BE2C (cell line): ENCODE measurements at regions not wholly inside any gene's neighbourhood (a gene's known extent, or its start where the extent isn't known, plus 50 kb on each side); places are given as distances from the start of the nearest gene placed in this dataset.

Experiments used
- DNase-seq: peaks from one replicate; pipeline ENCODE4 v3.0.0-alpha.2; 2020
- H3K27me3 ChIP-seq: fragments of 250-450 bp; sonication (Bioruptor Pico); 2 replicates; pipeline ENCODE4 v1.5.1; 2020; ENCODE audit warnings: mild to moderate bottlenecking
- H3K36me3 ChIP-seq: fragments of 250-450 bp; sonication (Bioruptor Pico); 2 replicates; pipeline ENCODE4 v1.5.1; 2020; ENCODE audit warnings: mild to moderate bottlenecking
- H3K4me1 ChIP-seq: fragments of 250-450 bp; sonication (Bioruptor Pico); 2 replicates; pipeline ENCODE4 v1.5.1; 2020
- H3K4me3 ChIP-seq: 2 replicates; pipeline ENCODE4 v1.5.1; 2011; ENCODE audit warnings: low read depth, low read length
- H3K9me3 ChIP-seq: fragments of 250-450 bp; sonication (Bioruptor Pico); 2 replicates; pipeline ENCODE4 v1.5.1; 2020
- TF ChIP-seq, protein P1 (sequence below): IDR thresholded peaks from 2 replicates; pipeline ENCODE4 v1.5.1; 2012; ENCODE audit warnings: mild to moderate bottlenecking, low read depth, low read length

DNA sequence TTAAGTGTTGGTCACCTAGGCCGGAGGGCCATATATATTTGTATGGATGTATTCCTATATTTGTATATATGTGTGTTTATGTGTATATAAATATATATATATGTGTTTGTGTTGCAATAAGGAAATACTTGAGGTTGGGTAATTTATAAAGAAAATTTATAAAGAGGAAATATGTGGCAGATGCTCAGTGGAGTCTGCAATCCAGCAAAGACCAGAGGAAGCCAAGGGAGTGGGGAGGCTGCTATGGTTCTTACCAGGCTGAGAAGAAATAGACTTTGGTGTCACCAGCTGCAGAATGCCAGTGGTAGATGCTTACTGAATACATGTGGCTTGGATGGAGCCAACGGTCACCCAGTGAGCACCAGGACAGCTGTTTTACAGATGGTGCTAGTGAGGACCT, 97.4 kb upstream of the ELOVL5 start:
- Histone ChIP-seq H3K27me3 (no peaks in the 10 kb centered on the region), H3K4me1 (no peaks in the 10 kb centered on the region), H3K36me3 (no peaks in the 10 kb centered on the region), H3K4me3 (no peak overlapping the region), H3K9me3 (no peaks in the 10 kb centered on the region)
- DNase-seq, result no peak
- TF ChIP-seq, protein P1, sequence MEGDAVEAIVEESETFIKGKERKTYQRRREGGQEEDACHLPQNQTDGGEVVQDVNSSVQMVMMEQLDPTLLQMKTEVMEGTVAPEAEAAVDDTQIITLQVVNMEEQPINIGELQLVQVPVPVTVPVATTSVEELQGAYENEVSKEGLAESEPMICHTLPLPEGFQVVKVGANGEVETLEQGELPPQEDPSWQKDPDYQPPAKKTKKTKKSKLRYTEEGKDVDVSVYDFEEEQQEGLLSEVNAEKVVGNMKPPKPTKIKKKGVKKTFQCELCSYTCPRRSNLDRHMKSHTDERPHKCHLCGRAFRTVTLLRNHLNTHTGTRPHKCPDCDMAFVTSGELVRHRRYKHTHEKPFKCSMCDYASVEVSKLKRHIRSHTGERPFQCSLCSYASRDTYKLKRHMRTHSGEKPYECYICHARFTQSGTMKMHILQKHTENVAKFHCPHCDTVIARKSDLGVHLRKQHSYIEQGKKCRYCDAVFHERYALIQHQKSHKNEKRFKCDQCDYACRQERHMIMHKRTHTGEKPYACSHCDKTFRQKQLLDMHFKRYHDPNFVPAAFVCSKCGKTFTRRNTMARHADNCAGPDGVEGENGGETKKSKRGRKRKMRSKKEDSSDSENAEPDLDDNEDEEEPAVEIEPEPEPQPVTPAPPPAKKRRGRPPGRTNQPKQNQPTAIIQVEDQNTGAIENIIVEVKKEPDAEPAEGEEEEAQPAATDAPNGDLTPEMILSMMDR, result no peak

- TF ChIP-seq, protein P1, result no peak
- Histone ChIP-seq H3K4me1 (no peaks in the 10 kb centered on the region), H3K27me3 (no peaks in the 10 kb centered on the region), H3K9me3 (no peaks in the 10 kb centered on the region), H3K36me3 (no peaks in the 10 kb centered on the region), H3K4me3 (no peak overlapping the region)
- DNase-seq, result no peak
Observed at GRCh38 chr6:53441761-53442160, 93.0 kb upstream of the ELOVL5 start.

- Histone ChIP-seq H3K4me3 (no peak overlapping the region), H3K4me1 (no peaks in the 10 kb centered on the region), H3K36me3 (no peaks in the 10 kb centered on the region), H3K9me3 (no peaks in the 10 kb centered on the region), H3K27me3 (no peaks in the 10 kb centered on the region)
- TF ChIP-seq, protein P1, result no peak
- DNase-seq, result no peak
Observed at GRCh38 chr6:53441035-53441493, 92.3 kb upstream of the ELOVL5 start.

- Histone ChIP-seq H3K9me3 (no peaks in the 10 kb centered on the region), H3K36me3 (no peaks in the 10 kb centered on the region), H3K4me3 (no peak overlapping the region), H3K4me1 (no peaks in the 10 kb centered on the region), H3K27me3 (no peaks in the 10 kb centered on the region)
- no peak for DNase-seq
- TF ChIP-seq, protein P1, result no peak
Observed at GRCh38 chr6:53440336-53440945, 91.7 kb upstream of the ELOVL5 start.

DNA sequence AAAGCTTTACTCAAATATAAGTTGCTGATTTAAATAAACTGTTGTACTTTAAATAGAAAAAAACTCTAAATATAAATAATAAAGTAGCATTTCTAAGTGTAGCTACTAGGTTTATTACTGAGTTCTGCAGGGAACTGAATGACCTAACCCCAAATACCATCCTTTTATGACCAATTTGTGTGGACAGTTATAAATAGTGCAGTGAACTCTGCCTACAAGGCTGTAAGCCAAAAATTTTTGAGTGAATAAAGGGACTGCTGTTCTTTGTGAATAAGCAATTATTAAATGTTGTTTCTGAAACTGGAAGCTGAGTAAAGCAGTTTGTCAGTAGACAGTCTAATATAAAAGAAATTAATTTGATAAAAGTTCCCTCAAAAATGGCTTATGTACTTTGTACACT, 90.8 kb upstream of the ELOVL5 start:
- Histone ChIP-seq H3K36me3 (no peaks in the 10 kb centered on the region), H3K27me3 (no peaks in the 10 kb centered on the region), H3K4me1 (no peaks in the 10 kb centered on the region), H3K4me3 (no peak overlapping the region), H3K9me3 (no peaks in the 10 kb centered on the region)
- DNase-seq, result no peak
- TF ChIP-seq, protein P1, result no peak

GRCh38 chr6:53437557-53438202, 88.9 kb upstream of the ELOVL5 start:
- TF ChIP-seq, protein P1, result peak; percentile 80
- DNase-seq, result peak; percentile 33
- Histone ChIP-seq H3K27me3 (no peaks in the 10 kb centered on the region), H3K4me3 (no peak overlapping the region), H3K9me3 (no peaks in the 10 kb centered on the region), H3K36me3 (no peaks in the 10 kb centered on the region), H3K4me1 (no peaks in the 10 kb centered on the region)
